ENCODE measurements at regions not wholly inside any gene's neighbourhood (a gene's known extent, or its start where the extent isn't known, plus 50 kb on each side); places are given as distances from the start of the nearest gene placed in this dataset.

DNA sequence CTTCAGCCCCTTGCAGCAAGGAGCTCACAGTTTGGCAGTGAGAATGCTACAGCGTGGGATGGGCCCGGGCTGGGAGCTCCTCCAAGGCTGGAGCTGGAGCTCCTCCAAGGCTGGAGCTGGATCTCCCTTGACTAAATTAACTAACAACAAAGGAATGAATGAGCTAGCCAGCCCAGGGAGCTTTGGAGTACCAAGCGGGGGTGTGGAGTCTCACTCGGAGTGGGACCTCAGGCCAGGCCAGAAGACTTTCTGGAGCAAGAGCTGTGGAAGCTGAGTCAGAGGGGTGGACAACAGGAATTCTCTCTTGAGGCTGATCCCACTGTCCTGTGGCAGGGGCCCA is 244.7 kb upstream of the HS6ST1 start:
- TF ChIP-seq, protein P1, sequence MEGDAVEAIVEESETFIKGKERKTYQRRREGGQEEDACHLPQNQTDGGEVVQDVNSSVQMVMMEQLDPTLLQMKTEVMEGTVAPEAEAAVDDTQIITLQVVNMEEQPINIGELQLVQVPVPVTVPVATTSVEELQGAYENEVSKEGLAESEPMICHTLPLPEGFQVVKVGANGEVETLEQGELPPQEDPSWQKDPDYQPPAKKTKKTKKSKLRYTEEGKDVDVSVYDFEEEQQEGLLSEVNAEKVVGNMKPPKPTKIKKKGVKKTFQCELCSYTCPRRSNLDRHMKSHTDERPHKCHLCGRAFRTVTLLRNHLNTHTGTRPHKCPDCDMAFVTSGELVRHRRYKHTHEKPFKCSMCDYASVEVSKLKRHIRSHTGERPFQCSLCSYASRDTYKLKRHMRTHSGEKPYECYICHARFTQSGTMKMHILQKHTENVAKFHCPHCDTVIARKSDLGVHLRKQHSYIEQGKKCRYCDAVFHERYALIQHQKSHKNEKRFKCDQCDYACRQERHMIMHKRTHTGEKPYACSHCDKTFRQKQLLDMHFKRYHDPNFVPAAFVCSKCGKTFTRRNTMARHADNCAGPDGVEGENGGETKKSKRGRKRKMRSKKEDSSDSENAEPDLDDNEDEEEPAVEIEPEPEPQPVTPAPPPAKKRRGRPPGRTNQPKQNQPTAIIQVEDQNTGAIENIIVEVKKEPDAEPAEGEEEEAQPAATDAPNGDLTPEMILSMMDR (conservative IDR thresholded peaks at IDR 0.05; ENCODE audit: low read depth, low read length) = no peak
- TF ChIP-seq EZH2 (IDR thresholded peaks at IDR 0.05; ENCODE audit: low read length, unreplicated experiment) = no peak
- no peak for TF ChIP-seq EZH2phosphoT487 (IDR thresholded peaks at IDR 0.05; ENCODE audit: borderline replicate concordance, low read length)
